SK-N-SH treated with all-trans-retinoic acid at 6 μM for 48 hours (cell line): ENCODE measurements at regions not wholly inside any gene's neighbourhood (a gene's known extent, or its start where the extent isn't known, plus 50 kb on each side); places are given as distances from the start of the nearest gene placed in this dataset.

Source experiments
- GLIS3 ChIP-seq: fragments of 250-450 bp; sonication (Bioruptor Pico); IDR thresholded peaks from 2 replicates; pipeline ENCODE4 v1.5.0; 2020; ENCODE audit warnings: mild to moderate bottlenecking, moderate library complexity
- TCF4 ChIP-seq: fragments of 250-450 bp; sonication (Bioruptor Pico); IDR thresholded peaks from 2 replicates; pipeline ENCODE4 v1.8.0; 2021; ENCODE audit warnings: mild to moderate bottlenecking, moderate library complexity, borderline replicate concordance
- ZC3H10 ChIP-seq: fragments of 250-450 bp; sonication (Bioruptor Pico); IDR thresholded peaks from 2 replicates; pipeline ENCODE4 v1.5.1; 2021; ENCODE audit warnings: mild to moderate bottlenecking, moderate library complexity
- ZNF70 ChIP-seq: fragments of 450-650 bp; formaldehyde crosslinking; IDR thresholded peaks from 2 replicates; pipeline ENCODE4 v1.5.0; 2020; ENCODE audit warnings: mild to moderate bottlenecking, moderate library complexity
- TF ChIP-seq, protein P1 (sequence below): fragments of 250-450 bp; sonication (Bioruptor Pico); IDR thresholded peaks from 2 replicates; pipeline ENCODE4 v1.8.0; 2021; ENCODE audit warnings: low read depth, mild to moderate bottlenecking, moderate library complexity, borderline replicate concordance

DNA sequence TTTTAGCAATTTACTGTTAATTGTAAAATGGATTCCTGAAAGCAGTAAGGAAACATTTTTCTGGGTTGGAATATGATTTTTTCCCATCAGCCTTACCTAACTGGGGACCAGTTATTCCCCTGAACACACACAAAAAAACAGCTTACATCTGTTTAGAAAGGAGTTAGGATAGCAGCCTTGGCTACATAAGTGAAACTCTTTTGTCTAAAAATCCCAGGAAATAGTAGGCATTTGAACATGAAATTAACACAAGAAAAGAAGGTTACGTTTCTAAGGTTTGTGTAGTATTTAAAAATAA lies 696.2 kb upstream of the MARCKS start:
- TF ChIP-seq, protein P1, sequence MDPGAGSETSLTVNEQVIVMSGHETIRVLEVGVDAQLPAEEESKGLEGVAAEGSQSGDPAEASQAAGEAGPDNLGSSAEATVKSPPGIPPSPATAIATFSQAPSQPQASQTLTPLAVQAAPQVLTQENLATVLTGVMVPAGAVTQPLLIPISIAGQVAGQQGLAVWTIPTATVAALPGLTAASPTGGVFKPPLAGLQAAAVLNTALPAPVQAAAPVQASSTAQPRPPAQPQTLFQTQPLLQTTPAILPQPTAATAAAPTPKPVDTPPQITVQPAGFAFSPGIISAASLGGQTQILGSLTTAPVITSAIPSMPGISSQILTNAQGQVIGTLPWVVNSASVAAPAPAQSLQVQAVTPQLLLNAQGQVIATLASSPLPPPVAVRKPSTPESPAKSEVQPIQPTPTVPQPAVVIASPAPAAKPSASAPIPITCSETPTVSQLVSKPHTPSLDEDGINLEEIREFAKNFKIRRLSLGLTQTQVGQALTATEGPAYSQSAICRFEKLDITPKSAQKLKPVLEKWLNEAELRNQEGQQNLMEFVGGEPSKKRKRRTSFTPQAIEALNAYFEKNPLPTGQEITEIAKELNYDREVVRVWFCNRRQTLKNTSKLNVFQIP = no peak
- TF ChIP-seq GLIS3 (CRISPR knock-in tag) = no peak
- no peak for TF ChIP-seq ZNF70 (CRISPR knock-in tag)
- no peak for TF ChIP-seq ZC3H10 (CRISPR knock-in tag)
- TF ChIP-seq TCF4 = no peak
